GM19455 (cell line): ENCODE measurements at regions not wholly inside any gene's neighbourhood (a gene's known extent, or its start where the extent isn't known, plus 50 kb on each side); places are given as distances from the start of the nearest gene placed in this dataset.

ENCODE experiments used
- ATAC-seq: cut with Tn5 transposase; IDR thresholded peaks from one replicate; pipeline ENCODE4 v1.9.1; 2021; ENCODE audit not compliant: unreplicated experiment

GRCh38 chrX:5549512-5549911 is 679.2 kb downstream of the NLGN4X start:
- ATAC-seq = no peak

DNA sequence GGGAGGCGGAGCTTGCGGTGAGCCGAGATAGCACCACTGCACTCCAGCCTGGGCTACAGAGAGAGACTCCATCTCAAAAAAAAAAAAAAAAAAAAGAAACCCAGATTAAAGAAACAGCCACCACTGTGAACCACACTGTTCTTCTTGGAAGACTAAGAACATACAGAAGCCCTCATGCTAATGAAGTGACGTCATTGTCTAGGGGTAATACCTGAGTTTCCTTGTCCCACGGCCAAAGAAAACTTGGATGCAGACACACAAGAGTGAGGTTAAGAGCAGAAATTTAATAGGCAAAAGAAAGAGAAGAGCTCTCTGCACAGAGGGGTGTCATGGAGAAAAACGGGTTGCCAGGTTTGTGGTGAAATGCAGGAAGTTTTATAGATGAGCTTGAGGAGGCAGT is 691.6 kb downstream of the NLGN4X start:
- ATAC-seq = no peak

GRCh38 chrX:5536261-5536660 is 692.4 kb downstream of the NLGN4X start:
- no peak for ATAC-seq

- no peak for ATAC-seq
These were observed 700.6 kb downstream of the NLGN4X start for GRCh38 chrX:5528057-5528456.

- no peak for ATAC-seq
These were observed 702.5 kb downstream of the NLGN4X start for GRCh38 chrX:5526191-5526590.

DNA sequence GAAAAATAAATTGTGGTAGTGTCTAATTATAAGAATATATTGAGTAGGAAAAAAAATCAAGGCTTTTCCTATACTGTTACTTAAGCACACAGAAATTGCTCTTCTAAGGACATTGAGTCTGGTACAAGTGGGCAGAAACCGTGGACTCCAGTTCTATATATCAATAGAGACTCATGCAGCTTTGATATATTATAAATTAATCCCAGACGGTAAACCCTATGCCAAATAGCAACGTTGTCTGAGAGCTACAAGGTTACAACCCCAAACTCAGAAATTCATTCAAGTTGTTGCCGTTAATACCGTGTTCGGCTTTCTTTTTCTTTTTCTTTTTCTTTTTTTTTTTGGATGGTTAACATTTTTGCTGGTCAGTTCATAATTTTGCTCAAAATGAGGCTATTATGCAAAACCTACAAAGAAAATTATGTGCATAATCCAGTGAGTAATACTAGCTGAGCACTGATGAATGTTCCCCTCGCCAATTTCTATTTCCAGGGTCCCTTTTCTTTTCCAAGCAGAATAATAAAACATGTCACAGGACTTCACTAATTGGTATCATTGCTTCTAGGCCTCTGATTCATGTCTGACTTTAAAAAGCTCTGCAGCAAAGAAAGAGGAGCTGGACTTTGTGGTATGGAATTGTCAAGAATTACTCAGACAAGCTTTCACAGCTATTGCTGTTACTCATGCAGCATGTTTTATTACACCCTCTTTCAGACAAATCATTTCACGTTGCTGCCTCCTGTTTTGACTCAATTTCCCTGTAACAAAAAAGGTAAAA is 737.7 kb downstream of the NLGN4X start:
- ATAC-seq = no peak

DNA sequence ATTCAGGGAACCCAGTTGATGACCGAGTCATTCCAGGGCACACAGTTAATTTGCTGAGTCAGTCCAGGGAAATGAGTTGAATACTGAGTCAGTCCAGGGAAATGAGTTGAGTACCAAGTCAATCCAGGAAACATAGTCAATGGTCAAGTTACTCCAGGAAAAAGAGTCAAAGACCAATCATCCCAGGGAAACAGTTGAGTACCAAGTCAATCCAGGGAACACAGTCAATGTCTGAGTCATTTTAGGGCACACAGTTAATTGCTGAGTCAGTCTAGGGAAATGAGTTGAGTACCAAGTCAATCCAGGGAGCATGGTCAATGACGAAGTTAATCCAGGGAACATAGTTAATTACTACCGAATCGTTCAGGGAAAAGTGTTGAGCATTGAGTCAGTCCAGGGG is 754.4 kb downstream of the NLGN4X start:
- no peak for ATAC-seq

- ATAC-seq = no peak
These were observed 770.3 kb downstream of the NLGN4X start for GRCh38 chrX:5458300-5458842.

- ATAC-seq = no peak
These were observed 779.3 kb downstream of the NLGN4X start for GRCh38 chrX:5449323-5449722.

GRCh38 chrX:5431823-5432222 is 796.8 kb downstream of the NLGN4X start:
- no peak for ATAC-seq

- ATAC-seq = no peak
These were observed 803.5 kb downstream of the NLGN4X start for GRCh38 chrX:5425119-5425518.

DNA sequence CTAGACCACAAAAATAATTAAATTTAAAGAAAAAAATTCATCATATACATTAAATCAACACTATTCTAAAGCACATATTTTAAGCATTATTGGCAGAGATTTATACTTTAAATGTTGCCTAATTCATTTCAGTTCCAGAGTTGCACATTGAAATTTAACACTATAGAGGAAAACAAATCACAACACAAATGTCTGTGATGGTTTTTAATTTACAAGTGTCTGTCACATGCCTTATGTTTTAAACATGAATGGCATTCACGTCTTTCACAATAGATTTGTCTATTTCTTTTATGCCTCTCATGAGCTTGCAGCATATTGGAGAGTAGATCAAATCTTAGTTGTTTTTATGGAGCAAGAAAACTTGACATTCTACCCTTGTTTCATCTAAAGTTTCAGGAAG is 811.3 kb downstream of the NLGN4X start:
- no peak for ATAC-seq

DNA sequence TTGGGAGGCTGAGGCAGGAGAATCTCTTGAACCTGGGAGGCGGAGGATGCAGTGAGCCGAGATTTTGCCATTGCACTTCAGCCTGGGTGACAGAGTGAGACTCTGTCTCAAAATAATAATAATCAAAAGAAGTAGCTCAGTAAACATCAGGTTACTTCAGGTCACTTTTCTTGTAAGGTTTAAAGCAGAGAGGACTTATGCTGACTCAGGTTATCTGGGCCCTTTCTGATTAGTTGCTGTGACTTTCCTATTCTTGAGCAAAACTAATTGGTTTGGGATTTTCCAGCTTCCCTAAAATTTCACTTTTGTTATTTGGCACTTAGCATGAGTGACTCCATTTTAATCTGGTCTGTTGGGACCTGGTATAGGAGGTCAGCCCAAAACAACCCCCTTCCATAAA is 812.9 kb downstream of the NLGN4X start:
- no peak for ATAC-seq

DNA sequence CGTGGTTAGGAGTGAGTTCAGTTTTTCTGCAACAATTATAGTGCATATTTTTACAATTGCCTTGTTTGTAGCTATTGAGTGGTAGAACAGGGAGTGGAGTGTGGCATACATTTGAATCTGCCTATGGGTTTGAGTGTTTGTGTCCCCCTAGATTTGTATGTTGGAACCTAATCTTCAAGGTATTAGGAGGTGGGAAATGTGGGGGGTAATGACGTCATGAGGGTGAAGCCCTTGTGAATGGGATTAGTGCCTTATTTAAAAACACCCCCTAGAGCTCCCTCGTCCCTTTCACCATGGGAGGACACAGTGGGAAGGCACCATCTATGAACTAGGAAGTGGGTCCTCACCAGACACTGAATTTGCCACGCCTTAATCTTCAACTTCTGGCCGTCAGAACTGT is 819.6 kb downstream of the NLGN4X start:
- no peak for ATAC-seq

DNA sequence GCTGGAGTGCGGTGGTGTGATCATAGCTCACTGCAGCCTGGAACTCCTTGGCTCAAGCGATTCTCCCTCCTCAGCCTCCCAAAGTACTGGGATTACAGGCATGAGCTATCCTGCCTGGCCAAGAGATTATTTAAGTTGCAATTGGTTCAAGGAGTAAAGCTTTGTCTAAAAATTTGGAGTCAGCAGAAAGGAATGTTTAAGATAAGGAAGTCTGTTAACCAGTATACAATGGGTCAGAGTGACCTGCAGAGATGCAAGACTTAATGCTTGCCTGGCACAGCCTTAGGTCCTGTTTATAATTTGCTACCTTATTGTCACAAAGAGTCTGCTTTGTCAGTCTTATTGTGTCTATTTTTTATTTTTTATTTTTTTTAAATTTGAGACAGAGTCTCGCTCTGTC is 826.2 kb downstream of the NLGN4X start:
- ATAC-seq = no peak

DNA sequence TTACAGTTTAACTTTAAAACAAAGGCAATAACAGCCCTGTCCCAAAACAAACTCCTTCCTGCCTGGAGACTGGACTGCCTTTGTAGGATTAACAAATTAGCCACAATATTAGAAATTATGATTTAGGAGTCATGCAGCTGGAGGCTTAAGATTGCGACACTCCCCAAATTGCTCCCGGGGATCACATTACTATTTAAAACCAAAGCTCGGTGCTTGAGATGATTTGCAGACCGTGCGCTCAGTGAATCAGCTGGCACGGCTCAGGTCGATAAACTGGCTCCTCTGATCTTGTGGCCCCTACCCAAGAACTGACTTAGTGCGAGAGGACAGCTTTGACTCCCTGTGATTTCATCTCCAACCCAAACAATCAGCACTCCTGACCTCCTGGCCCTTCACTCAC is 829.3 kb downstream of the NLGN4X start:
- no peak for ATAC-seq

GRCh38 chrX:5397409-5397808 is 831.3 kb downstream of the NLGN4X start:
- no peak for ATAC-seq

DNA sequence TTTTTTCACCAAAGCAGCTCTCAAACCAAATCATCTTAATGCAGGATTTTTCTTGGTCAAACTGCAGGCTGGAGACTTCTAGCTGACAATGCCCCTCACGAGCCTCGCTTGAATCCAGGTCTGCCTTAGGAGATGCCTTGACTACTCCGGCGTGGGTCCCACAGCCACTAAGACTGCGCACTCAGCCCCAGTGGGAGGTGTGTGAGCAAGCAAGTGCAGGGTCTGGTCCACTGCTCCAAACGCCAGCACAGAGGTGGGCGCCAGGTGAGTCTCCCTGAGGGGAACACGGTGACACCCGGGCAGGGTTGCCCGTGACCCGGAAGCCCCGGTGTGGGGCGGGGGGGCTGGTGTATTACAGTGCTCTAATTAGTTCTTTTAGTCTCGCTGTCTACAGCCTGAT is 838.3 kb downstream of the NLGN4X start:
- no peak for ATAC-seq

DNA sequence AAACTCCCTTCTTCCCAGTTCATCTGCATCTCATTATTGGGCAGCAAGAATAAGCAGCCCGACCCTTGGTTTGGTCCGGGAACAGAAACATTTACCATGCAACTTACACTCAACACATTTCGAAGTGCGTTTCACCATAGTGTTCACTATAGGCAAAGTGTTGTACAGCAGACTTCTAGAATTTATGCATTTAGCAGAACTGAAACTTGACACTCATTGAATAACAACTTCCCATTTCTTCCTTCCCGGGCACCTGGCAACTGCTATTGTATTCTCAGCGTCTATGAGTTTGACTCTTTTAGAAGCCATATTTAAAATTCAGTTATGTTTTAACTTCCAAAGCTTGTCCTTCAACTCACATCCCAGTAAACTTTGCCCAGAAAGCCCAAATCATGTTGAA is 840.6 kb downstream of the NLGN4X start:
- no peak for ATAC-seq

GRCh38 chrX:5380426-5380825 is 848.2 kb downstream of the NLGN4X start:
- ATAC-seq = no peak

- ATAC-seq = no peak
These were observed 886.8 kb downstream of the NLGN4X start for GRCh38 chrX:5341902-5342301.

- no peak for ATAC-seq
These were observed 891.5 kb downstream of the NLGN4X start for GRCh38 chrX:5337160-5337559.

DNA sequence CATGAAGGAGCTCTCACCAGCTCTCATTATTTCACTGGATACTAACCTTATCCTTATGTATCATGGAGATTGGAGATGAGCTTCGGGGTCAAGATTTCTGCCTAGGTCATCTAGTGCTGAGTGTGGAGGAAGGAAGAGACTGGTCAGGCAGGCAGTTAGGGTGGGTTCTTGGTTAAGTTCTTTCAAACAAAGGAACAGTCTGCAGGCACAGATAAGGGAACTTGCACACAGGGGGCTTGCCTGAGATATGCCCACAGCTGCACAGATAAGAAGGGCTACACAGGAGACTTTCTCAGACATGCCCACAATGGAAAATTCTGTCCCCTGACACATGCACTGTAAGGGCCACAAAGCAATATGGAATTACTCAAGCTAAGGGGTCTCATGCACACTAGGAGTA is 904.1 kb downstream of the NLGN4X start:
- no peak for ATAC-seq
